VCaP (cell line): ENCODE measurements at regions not wholly inside any gene's neighbourhood (a gene's known extent, or its start where the extent isn't known, plus 50 kb on each side); places are given as distances from the start of the nearest gene placed in this dataset.

ENCODE experiments used
- H3K27ac ChIP-seq: fragments of 450-650 bp; 2 replicates; pipeline ENCODE4 v1.5.1; 2017
- TF ChIP-seq, protein P1 (sequence below): fragments of 450-650 bp; conservative IDR thresholded peaks from 2 replicates; pipeline ENCODE4 v1.5.1; 2017; ENCODE audit warnings: mild to moderate bottlenecking, moderate library complexity

DNA sequence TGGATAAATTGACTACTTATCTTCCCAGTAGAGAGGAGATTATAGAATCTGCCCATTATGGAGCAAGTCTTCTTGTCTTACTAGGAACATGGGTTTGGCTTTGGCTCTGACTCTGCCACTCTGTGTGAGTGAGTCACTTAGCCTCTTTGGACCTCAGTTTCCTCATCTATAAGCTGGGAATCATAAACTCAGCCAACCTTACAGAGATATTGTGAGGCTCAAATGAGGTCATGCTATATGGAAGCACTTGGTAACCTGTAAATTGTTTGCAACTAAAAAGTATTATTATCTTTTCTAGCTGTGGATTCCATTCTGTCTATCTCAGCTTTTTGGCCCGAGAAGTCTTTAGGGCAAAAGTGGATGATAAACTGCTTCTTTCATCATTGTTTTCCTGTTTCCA, 186.8 kb upstream of the TSC22D1 start:
- TF ChIP-seq, protein P1, sequence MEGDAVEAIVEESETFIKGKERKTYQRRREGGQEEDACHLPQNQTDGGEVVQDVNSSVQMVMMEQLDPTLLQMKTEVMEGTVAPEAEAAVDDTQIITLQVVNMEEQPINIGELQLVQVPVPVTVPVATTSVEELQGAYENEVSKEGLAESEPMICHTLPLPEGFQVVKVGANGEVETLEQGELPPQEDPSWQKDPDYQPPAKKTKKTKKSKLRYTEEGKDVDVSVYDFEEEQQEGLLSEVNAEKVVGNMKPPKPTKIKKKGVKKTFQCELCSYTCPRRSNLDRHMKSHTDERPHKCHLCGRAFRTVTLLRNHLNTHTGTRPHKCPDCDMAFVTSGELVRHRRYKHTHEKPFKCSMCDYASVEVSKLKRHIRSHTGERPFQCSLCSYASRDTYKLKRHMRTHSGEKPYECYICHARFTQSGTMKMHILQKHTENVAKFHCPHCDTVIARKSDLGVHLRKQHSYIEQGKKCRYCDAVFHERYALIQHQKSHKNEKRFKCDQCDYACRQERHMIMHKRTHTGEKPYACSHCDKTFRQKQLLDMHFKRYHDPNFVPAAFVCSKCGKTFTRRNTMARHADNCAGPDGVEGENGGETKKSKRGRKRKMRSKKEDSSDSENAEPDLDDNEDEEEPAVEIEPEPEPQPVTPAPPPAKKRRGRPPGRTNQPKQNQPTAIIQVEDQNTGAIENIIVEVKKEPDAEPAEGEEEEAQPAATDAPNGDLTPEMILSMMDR: no peak
- H3K27ac ChIP-seq: no peak overlapping the region

DNA sequence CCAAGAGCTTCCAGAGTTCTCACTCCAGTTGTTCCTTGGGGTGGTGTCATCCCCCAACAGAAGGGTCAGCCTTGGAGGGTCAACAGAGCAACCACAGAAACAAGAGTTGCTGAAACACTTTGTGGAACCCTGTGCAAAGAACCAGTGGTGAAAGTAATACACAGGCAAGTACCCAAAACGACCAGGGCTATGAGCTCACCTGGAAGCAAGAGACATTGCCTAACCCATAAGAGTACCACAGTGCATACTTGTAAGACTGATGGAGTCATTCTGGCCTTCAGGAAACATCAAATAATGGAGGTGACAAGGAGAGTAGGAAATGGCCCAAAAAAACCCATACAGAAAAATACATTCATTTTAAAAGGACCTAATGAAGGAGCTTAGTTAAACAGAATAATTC, 184.3 kb upstream of the TSC22D1 start:
- TF ChIP-seq, protein P1: no peak
- peak overlapping the region; percentile 65 for H3K27ac ChIP-seq

DNA sequence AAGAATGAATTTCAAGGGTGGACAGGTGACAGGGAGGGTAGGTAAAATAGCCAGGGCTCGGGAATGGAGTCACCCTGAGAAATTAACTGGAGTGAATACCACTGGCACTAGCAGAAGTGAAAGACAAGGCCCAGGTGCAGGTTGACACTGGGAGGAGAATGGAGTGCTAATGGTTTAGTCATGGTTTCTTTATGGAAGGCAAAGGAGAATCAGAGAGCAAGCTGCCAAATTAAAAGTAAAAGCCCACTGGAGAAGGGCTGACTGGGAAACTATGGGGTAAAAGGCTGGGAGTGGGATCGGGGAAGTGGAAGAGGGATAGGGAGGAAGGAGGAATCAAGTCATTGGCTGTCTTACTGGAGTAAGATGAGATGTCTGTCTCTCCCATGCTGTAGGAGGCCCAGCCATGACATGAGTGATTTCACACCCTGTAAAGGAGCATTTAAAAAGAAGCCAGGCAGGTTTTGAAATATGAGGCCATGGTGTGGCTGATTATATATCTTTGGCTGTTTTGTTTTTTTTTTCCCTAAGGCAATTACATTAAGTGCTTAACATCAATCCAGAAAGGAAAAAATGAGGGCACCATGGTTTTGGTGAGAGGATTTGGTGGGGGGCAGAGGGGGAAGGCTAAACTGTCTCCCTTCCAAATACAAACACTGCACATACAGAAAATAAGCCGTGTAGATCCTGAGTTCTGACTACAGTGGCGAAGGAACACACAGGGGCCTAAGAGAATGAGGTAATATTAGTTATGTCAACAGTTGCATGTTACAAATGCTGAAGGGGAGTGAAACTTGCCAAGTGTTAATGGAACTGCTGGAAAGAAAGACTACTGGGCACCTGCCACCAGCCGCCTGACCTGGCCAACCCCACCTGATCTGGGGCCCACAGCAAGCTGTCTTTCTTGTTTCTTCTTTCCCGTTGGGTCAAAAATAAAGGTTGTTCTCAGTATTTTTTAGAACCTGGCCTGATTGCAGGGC, 183.5 kb upstream of the TSC22D1 start:
- TF ChIP-seq, protein P1: no peak
- peak overlapping the region; percentile 65 for H3K27ac ChIP-seq

DNA sequence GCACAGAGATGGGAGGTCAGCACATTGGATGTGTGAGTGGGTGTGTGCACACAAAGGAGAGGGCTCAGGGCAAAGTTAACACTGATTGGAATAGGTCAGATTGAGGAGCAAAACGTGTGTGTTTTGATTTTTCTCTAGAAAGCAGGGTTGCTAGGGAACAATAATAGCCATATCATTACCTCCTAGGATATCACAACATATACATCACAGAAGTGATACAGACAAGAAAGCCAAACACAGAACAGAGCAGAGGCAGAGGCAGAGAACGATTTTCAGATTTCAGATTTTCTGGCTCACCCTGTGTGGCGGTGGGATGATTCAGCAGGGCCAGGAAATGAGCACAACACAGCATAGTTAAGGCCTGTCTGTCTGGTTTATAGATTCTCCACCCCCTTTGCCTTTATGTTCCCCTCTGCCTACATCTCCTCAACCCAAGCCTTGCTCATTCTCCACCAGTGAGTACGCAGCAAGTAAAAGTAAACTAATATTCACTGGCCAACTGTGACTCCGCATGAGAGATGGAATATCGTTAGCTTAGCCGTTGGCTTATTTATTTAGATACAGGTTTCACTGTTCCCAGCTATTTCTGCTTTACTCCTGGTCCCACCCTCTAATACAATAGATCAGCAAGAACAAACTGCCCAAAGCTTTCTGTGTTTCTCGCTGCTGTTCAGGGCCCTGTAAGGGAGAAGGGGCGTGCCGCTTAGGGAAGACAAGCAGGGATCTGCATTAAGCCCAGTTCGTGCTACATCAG, 182.7 kb upstream of the TSC22D1 start:
- TF ChIP-seq, protein P1: no peak
- peak overlapping the region; percentile 65; the same call in 1 of the 2 replicates for H3K27ac ChIP-seq

DNA sequence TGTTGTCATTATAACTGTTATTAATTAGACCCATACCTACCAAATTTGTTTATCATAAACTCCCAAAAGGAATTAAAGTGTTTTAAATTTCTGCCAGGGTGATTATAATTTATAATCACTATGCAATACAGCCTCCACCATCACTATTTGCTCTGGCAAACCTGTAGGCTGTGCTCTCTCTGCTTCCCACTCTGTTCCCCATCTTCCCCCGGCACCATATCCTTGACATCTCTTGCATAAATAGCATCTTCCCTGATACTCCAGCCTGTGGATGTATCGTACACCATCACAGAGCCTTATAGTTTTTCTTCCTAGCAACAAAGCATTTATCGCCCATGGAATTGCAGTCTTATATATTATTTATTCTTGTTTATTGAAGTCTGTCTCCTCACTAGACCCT, 181.5 kb upstream of the TSC22D1 start:
- H3K27ac ChIP-seq: no peak overlapping the region
- TF ChIP-seq, protein P1: no peak

DNA sequence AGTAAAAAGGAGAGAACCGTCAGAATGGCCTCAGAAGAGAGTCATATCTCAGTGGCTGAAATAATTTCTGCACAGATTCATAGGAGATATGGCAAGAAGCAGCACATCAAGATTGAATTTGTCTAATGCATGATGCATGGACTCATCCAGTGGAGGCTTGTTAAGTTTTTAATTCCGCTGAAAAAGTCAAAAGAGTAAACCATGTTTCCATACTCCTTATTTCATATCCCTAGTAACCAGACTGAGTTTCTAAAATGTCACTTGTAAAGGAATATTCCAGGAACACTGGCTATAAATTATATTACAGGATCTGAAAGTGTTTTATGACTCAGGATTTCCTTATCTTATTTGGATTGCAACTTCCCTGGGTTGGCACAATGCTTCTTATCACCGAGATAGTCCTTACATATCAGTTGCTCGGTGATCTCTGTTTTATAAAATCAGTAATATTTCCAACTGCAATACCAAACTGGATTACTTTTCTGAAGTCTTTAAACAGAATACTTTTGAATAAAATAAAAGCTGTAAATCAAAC, 180.2 kb upstream of the TSC22D1 start:
- no peak overlapping the region; the same call in 1 of the 2 replicates for H3K27ac ChIP-seq
- TF ChIP-seq, protein P1: no peak

DNA sequence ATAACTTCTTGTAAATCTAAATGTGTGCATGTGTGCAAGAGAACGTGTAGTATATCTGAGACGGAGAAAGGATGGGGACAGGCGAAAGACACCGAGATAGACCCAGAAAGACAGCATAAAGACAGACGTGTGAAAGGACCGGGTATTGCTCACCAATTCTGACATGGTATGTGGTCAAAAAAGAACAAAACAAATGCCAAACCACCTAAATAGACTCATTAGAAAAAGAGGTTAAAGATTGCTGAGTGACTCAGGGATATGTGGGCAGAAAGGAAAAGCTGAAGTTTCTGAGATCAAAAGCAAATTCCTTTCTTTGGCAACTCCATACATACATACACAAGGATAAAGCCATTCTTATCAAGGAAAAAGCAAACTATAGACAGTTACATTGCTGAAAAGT, 179.7 kb upstream of the TSC22D1 start:
- H3K27ac ChIP-seq: no peak overlapping the region
- TF ChIP-seq, protein P1: no peak
